Left lung (tissue), 4 donors: ENCODE measurements at regions not wholly inside any gene's neighbourhood (a gene's known extent, or its start where the extent isn't known, plus 50 kb on each side); places are given as distances from the start of the nearest gene placed in this dataset.
A peak's percentile ranks its signal among the peaks of the same experiment; 100 is the strongest.
"Not testable (repeated sequence)": the region's sequence is repeated elsewhere in the genome, so short reads cannot be mapped to it uniquely, and the experiment has no call there.

Experiments used
- ATAC-seq: fragments of 200-7000 bp; cut with Tn5 transposase; one replicate; pipeline ENCODE4 v1.9.1; 2020; ENCODE audit warnings: moderate library complexity
- DNase-seq, 4 donors: peaks; one replicate each; pipeline ENCODE4 v3.0.0-alpha.2; 2013 to 2020
- H3K27ac ChIP-seq, 2 donors: fragments of 200-600 bp; sonication (generic) in 1 of 2; one replicate each; pipeline versions ENCODE4 v1.5.0 to v1.8.0; 2020 to 2021
- H3K27me3 ChIP-seq, 2 donors: fragments of 200-600 bp; sonication (generic) in 1 of 2; one replicate each; pipeline versions ENCODE4 v1.5.0 to v1.8.0; 2020 to 2021
- H3K36me3 ChIP-seq, 2 donors: fragments of 200-600 bp; sonication (generic) in 1 of 2; one replicate each; pipeline versions ENCODE4 v1.5.0 to v1.8.0; 2020 to 2021
- H3K4me1 ChIP-seq, 2 donors: fragments of 200-600 bp; one replicate each; pipeline ENCODE4 v1.8.0; 2021
- H3K4me3 ChIP-seq, 2 donors: fragments of 200-600 bp; sonication (generic) in 1 of 2; one replicate each; pipeline versions ENCODE4 v1.5.0 to v1.8.0; 2020 to 2021; ENCODE audit warnings: mild to moderate bottlenecking in 1 of 2
- H3K9me3 ChIP-seq, 2 donors: fragments of 200-600 bp; sonication (generic) in 1 of 2; one replicate each; pipeline versions ENCODE4 v1.5.0 to v1.8.0; 2020 to 2021
- CTCF ChIP-seq, 2 donors: fragments of 200-600 bp; sonication (generic) in 1 of 2; IDR thresholded peaks; one replicate each; pipeline versions ENCODE4 v1.5.0 to v1.8.0; 2021; ENCODE audit warnings: antibody characterized with exemption in 2 of 2
- intact Hi-C, 2 donors: fragments of 100-400 bp; cut with DNase I; formaldehyde crosslinking; loops; one replicate each; pipeline versions ENCODE4 v1.11.2 to v1.14.2; 2022
- donor health status: DM: no; HTN: yes; CAD: no.
- donor health status: DM: no; HTN: no; CAD: no.

GRCh38 chr6:149239573-149240209 is 77.8 kb upstream of the TAB2 start:
- no peak for ATAC-seq
- no peaks in the 10 kb centered on the region for H3K36me3 ChIP-seq
- intact Hi-C loops = no loop called here
- no peak overlapping the region for H3K27ac ChIP-seq
- peaks cover 5 to 12% of the 10 kb centered on the region in 2 donors for H3K4me1 ChIP-seq
- H3K9me3 ChIP-seq = peaks cover 0 to 24% of the 10 kb centered on the region in 2 donors
- TF ChIP-seq CTCF (IDR thresholded peaks at IDR 0.05) = no peak
- H3K27me3 ChIP-seq = no peaks in the 10 kb centered on the region
- H3K4me3 ChIP-seq = no peak overlapping the region
- DNase-seq = no peak

- TF ChIP-seq CTCF (IDR thresholded peaks at IDR 0.05) = no peak
- DNase-seq (no peak), ATAC-seq (no peak)
- H3K36me3 ChIP-seq = no peaks in the 10 kb centered on the region
- peaks cover 0 to 24% of the 10 kb centered on the region in 2 donors for H3K9me3 ChIP-seq
- no peak overlapping the region for H3K4me3 ChIP-seq
- intact Hi-C loops = no loop called here
- no peak overlapping the region for H3K27ac ChIP-seq
- H3K27me3 ChIP-seq = no peaks in the 10 kb centered on the region
- H3K4me1 ChIP-seq = no peaks in the 10 kb centered on the region
Measured at GRCh38 chr6:149242883-149243282, 74.6 kb upstream of the TAB2 start.

- Histone ChIP-seq H3K36me3 (no peaks in the 10 kb centered on the region), H3K27ac (no peak overlapping the region), H3K4me1 (peaks cover 0 to 9% of the 10 kb centered on the region in 2 donors), H3K4me3 (no peak overlapping the region), H3K27me3 (no peaks in the 10 kb centered on the region), H3K9me3 (peaks cover 0 to 20% of the 10 kb centered on the region in 2 donors)
- no peak for DNase-seq
- no peak for TF ChIP-seq CTCF (IDR thresholded peaks at IDR 0.05)
- intact Hi-C loops = no loop called here
- no peak for ATAC-seq
Measured at GRCh38 chr6:149244105-149244504, 73.4 kb upstream of the TAB2 start.

GRCh38 chr6:149246691-149247384 is 70.7 kb upstream of the TAB2 start:
- no peaks in the 10 kb centered on the region for H3K36me3 ChIP-seq
- TF ChIP-seq CTCF (IDR thresholded peaks at IDR 0.05) = no peak
- peaks cover 0 to 9% of the 10 kb centered on the region in 2 donors for H3K4me1 ChIP-seq
- intact Hi-C loops = no loop called here
- peak; percentile 64 for ATAC-seq
- DNase-seq = peak in 1 of 4 donors; percentile 54
- no peaks in the 10 kb centered on the region for H3K27me3 ChIP-seq
- no peaks in the 10 kb centered on the region for H3K9me3 ChIP-seq
- H3K27ac ChIP-seq = peak overlapping the region; percentile 56 to 61
- H3K4me3 ChIP-seq = no peak overlapping the region

GRCh38 chr6:149247385-149247763 is 70.1 kb upstream of the TAB2 start:
- ATAC-seq (no peak), DNase-seq (no peak)
- intact Hi-C loops = no loop called here
- no peak for TF ChIP-seq CTCF (IDR thresholded peaks at IDR 0.05)
- Histone ChIP-seq H3K9me3 (no peaks in the 10 kb centered on the region), H3K4me1 (peaks cover 0 to 9% of the 10 kb centered on the region in 2 donors), H3K27me3 (no peaks in the 10 kb centered on the region), H3K27ac (no peak overlapping the region), H3K4me3 (no peak overlapping the region), H3K36me3 (no peaks in the 10 kb centered on the region)

- H3K27ac ChIP-seq, ATAC-seq, intact Hi-C loops: not testable (repeated sequence)
Measured at GRCh38 chr6:149248263-149248662, 69.2 kb upstream of the TAB2 start.

More at GRCh38 chr6:149248263-149248662, 69.2 kb upstream of the TAB2 start:
- H3K9me3 ChIP-seq, H3K27me3 ChIP-seq, DNase-seq, H3K4me3 ChIP-seq, H3K36me3 ChIP-seq, H3K4me1 ChIP-seq: not testable (repeated sequence)
